Prostate gland (tissue), 2 donors: ENCODE measurements at regions not wholly inside any gene's neighbourhood (a gene's known extent, or its start where the extent isn't known, plus 50 kb on each side); places are given as distances from the start of the nearest gene placed in this dataset.

ENCODE experiments used
- DNase-seq: peaks from one replicate; pipeline ENCODE4 v3.0.0-alpha.2; 2019; ENCODE audit warnings: low spot score
- H3K27ac ChIP-seq, 2 donors: fragments of 200-600 bp; sonication (generic); 2 replicates each; pipeline ENCODE4 v1.5.1; 2017 to 2019
- H3K27me3 ChIP-seq: fragments of 200-600 bp; sonication (generic); replicated peaks from 2 replicates; pipeline ENCODE4 v1.5.1; 2019; ENCODE audit not compliant: insufficient read depth
- H3K36me3 ChIP-seq, 2 donors: fragments of 200-600 bp; sonication (generic); 1 replicate in 1 of 2; 2 replicates in 1 of 2; pipeline versions ENCODE4 v1.5.1 to v1.8.1; 2017 to 2019
- H3K4me1 ChIP-seq: fragments of 200-600 bp; sonication (generic); replicated peaks from 2 replicates; pipeline ENCODE4 v1.5.1; 2019
- H3K4me3 ChIP-seq, 2 donors: fragments of 200-600 bp; sonication (generic); 2 replicates each; pipeline ENCODE4 v1.5.1; 2017 to 2019
- H3K9me3 ChIP-seq: fragments of 200-600 bp; sonication (generic); 2 replicates; pipeline ENCODE4 v1.5.1; 2017
- POLR2A ChIP-seq: fragments of 450-650 bp; IDR thresholded peaks from one replicate; pipeline ENCODE4 v1.6.1; 2016; ENCODE audit warnings: antibody characterized with exemption, mild to moderate bottlenecking
- POLR2AphosphoS5 ChIP-seq: sonication (generic); formaldehyde crosslinking; IDR thresholded peaks from one replicate; pipeline ENCODE4 v1.6.1; 2017; ENCODE audit warnings: antibody characterized with exemption
- WGBS: methylation state at CpG from one replicate; pipeline ENCODE4 v1.1.5; 2018; 5-methylcytosine and 5-hydroxymethylcytosine counted together
- intact Hi-C: fragments of 100-400 bp; cut with DNase I; formaldehyde crosslinking; loops from one replicate; pipeline ENCODE4 v1.14.2; 2022
- TF ChIP-seq, protein P1 (sequence below), 4 experiments: fragments of 200-600 bp in 2 of 4; fragments of 450-650 bp in 2 of 4; sonication (generic) in 2 of 4; IDR thresholded peaks; 1 replicate in 3 of 4; 2 replicates in 1 of 4; pipeline ENCODE4 v1.5.1; 2016 to 2019; ENCODE audit warnings: antibody characterized with exemption in 4 of 4, mild to moderate bottlenecking in 2 of 4, moderate library complexity in 2 of 4

DNA sequence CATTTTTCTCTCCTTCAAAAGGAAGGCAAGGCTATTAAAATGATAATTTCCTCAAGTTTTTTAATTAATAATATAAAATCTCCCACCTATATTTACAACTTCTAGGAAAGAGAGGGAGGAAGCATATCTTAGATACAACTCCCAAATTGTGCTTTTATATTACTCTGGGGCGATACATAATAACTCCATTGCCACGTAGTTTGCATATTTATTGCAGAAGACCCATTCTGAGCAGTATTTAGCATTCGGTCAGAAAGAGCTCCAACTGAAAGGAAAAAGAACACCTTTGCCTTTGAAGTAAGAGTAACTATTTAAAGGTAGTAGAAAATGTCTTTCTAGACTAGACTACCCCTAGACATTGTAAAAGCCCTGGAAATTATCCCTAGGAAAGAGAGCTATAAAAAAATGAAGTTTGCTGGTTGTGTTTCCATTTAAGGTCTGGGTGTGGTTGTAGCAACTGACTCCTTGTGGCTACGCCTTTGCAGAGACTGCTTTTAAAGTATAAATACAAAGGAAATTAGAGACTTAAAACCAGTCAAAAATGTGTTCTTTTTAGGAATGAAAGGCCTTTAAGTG, 566.1 kb downstream of the ZNF608 start:
- TF ChIP-seq POLR2AphosphoS5: no peak
- TF ChIP-seq, protein P1, sequence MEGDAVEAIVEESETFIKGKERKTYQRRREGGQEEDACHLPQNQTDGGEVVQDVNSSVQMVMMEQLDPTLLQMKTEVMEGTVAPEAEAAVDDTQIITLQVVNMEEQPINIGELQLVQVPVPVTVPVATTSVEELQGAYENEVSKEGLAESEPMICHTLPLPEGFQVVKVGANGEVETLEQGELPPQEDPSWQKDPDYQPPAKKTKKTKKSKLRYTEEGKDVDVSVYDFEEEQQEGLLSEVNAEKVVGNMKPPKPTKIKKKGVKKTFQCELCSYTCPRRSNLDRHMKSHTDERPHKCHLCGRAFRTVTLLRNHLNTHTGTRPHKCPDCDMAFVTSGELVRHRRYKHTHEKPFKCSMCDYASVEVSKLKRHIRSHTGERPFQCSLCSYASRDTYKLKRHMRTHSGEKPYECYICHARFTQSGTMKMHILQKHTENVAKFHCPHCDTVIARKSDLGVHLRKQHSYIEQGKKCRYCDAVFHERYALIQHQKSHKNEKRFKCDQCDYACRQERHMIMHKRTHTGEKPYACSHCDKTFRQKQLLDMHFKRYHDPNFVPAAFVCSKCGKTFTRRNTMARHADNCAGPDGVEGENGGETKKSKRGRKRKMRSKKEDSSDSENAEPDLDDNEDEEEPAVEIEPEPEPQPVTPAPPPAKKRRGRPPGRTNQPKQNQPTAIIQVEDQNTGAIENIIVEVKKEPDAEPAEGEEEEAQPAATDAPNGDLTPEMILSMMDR (IDR thresholded peaks at IDR 0.05): no peak
- TF ChIP-seq POLR2A: no peak
- DNase-seq: no peak
- no peak overlapping the region for H3K27ac ChIP-seq
- 67% methylated on average over 4 of the region's 4 CpGs for WGBS
- no peaks in the 10 kb centered on the region for H3K4me1 ChIP-seq
- H3K36me3 ChIP-seq: no peaks in the 10 kb centered on the region
- H3K9me3 ChIP-seq: no peaks in the 10 kb centered on the region
- H3K27me3 ChIP-seq: no peaks in the 10 kb centered on the region
- intact Hi-C loops: no loop called here
- H3K4me3 ChIP-seq: no peak overlapping the region

DNA sequence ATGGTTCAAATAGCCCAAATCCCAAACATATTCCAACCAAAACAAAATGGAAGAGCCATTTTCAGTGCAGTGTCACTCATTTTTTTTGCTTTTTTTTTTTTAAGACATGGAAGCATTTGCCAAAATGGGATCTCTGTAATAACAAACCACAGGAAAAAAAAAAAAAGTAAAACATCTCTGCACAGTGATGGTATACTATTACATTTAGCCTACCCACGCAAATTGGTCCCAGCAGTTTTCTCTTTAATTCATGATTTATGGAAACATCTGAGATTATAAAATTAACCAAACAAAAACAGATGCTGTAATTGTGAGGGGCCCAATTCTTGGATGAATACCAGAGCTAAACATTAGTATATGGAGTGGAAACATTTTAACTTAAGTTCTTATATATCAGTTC, 566.6 kb downstream of the ZNF608 start:
- DNase-seq: no peak

DNA sequence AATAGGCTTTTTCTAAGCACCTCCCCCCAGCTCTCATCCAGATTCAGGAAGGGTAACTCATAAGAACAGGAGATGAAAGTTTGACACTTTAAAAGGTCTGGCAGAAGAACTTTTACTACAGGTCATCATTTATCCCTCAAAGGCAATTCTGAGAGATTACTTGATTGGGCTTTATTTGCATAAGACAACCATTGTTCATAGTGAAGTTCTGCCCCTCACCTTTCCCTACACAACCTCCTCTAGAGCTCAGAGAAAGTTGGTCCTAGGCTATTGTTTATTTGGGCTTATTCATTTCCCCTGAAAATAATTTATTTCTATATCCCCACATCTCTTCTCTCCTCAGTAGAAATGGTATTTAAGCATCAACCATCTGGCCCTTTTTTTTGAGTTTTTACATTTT, 568.4 kb downstream of the ZNF608 start:
- Histone ChIP-seq H3K9me3 (no peaks in the 10 kb centered on the region), H3K4me3 (no peak overlapping the region), H3K27ac (no peak overlapping the region), H3K4me1 (no peaks in the 10 kb centered on the region), H3K27me3 (no peaks in the 10 kb centered on the region), H3K36me3 (no peaks in the 10 kb centered on the region)
- TF ChIP-seq, protein P1 (IDR thresholded peaks at IDR 0.05): no peak
- no peak for TF ChIP-seq POLR2A
- DNase-seq: no peak
- intact Hi-C loops: no loop called here

More for the DNA sequence above, 566.6 kb downstream of the ZNF608 start:
- Histone ChIP-seq H3K4me3 (no peak overlapping the region), H3K4me1 (no peaks in the 10 kb centered on the region), H3K36me3 (no peaks in the 10 kb centered on the region), H3K27ac (no peak overlapping the region), H3K9me3 (no peaks in the 10 kb centered on the region), H3K27me3 (no peaks in the 10 kb centered on the region)
- 0% methylated on average over 1 of the region's 1 CpG for WGBS
- TF ChIP-seq POLR2A (no peak), POLR2AphosphoS5 (no peak)
- TF ChIP-seq, protein P1 (IDR thresholded peaks at IDR 0.05): no peak
- intact Hi-C loops: no loop called here

DNA sequence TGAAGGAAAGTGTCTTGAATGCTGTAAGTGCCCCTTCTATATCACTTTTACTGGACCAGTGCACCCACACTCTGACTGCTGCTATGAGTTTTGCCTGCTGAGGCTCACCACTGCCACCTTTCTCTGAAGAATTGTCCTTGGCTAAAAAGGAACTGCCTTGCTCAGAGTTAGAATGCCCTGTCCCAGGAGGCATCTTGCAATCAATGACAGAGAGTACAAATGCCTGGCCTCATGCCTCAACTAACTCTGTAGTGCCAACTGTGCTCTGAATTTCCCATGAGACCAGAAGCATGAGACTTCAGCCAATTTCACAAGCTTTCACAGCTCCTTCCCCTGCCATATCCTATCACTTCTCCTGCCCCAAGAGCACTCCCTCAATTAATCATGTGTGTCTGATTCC, 569.7 kb downstream of the ZNF608 start:
- intact Hi-C loops: no loop called here
- no peak for TF ChIP-seq POLR2AphosphoS5
- TF ChIP-seq, protein P1 (IDR thresholded peaks at IDR 0.05): no peak
- TF ChIP-seq POLR2A: no peak
- no peaks in the 10 kb centered on the region for H3K36me3 ChIP-seq
- H3K27ac ChIP-seq: no peak overlapping the region
- no peaks in the 10 kb centered on the region for H3K27me3 ChIP-seq
- no peak overlapping the region for H3K4me3 ChIP-seq
- H3K4me1 ChIP-seq: no peaks in the 10 kb centered on the region
- no peaks in the 10 kb centered on the region for H3K9me3 ChIP-seq
- DNase-seq: no peak

DNA sequence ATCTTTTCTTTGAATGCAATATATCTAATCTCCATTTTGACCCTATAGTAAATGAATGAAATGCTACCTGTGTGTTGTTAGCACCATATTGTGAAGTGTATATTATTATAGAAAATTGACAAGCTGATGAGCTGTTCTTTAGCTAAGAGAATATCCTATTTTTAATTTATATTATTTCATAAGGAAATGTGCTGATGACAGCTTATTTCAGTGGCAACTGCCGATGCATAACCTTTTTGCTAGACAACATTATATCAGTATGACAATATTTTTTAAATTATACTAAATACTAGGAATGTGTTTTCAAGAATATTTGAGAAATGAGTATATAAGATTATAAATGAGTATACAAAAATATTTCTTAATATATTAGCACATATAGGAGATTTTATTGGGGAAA, 573.1 kb downstream of the ZNF608 start:
- Histone ChIP-seq H3K4me1 (no peaks in the 10 kb centered on the region), H3K4me3 (no peak overlapping the region), H3K27ac (no peak overlapping the region), H3K36me3 (no peaks in the 10 kb centered on the region), H3K27me3 (no peaks in the 10 kb centered on the region), H3K9me3 (no peaks in the 10 kb centered on the region)
- 97% methylated on average over 1 of the region's 1 CpG for WGBS
- TF ChIP-seq POLR2A (no peak), POLR2AphosphoS5 (no peak)
- TF ChIP-seq, protein P1 (IDR thresholded peaks at IDR 0.05): no peak
- no peak for DNase-seq
- intact Hi-C loops: no loop called here
